ENCODE measurements at regions not wholly inside any gene's neighbourhood (a gene's known extent, or its start where the extent isn't known, plus 50 kb on each side); places are given as distances from the start of the nearest gene placed in this dataset.

DNA sequence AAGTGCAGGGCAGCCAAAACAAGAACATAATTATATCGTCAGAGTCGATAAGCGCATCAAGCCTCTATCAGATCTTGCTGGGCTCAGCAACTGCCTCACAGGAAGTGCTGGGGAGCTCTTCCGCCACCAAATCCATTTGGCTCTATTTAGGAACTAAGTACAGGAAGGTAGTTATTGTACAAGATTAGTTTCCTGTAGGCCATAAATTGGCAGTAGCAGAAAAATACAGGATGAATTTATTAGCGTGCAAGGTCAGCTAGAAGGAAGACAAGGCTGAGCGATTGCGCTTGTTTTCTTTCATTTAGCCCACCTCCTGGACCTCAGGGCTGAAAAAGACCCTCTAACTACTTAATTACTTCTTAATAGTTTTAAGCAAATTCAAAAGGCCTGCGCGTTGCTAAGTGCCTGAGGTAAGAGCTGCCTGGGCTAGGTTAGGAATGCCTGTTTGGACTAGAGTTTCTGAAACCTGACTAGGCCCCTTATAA is 118.5 kb downstream of the IRS2 start (continued):
- no peak for TF ChIP-seq TOX (CRISPR knock-in tag; IDR thresholded peaks at IDR 0.05; ENCODE audit: borderline replicate concordance)

GRCh38 chr13:109667056-109667455 is 119.3 kb downstream of the IRS2 start:
- peak; percentile 93 for ATAC-seq
- TF ChIP-seq ZNF70 (CRISPR knock-in tag; IDR thresholded peaks at IDR 0.05) (no peak), TOX (CRISPR knock-in tag; IDR thresholded peaks at IDR 0.05; ENCODE audit: borderline replicate concordance) (no peak)

DNA sequence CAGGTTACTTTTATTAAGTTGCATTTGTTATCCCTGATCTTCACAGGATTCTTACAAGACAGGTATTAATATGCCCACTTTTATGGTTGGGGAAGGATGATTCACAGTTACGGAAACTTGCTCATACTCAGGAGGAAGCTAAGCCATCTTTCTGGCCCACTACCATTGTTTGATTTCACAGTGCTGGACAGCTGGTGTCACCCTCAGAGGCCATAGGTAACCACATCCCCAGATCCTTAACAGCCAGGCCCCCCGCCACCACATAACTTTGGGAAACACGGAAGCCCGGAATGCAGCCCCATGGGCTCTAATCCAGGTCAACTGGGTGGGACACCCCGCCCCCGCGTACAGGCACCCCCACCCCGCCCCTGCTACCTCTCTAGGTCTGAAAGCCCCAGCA is 119.7 kb downstream of the IRS2 start:
- peak; percentile 48 for ATAC-seq
- no peak for TF ChIP-seq ISL1 (CRISPR knock-in tag; IDR thresholded peaks at IDR 0.05)
- TF ChIP-seq, protein P1, sequence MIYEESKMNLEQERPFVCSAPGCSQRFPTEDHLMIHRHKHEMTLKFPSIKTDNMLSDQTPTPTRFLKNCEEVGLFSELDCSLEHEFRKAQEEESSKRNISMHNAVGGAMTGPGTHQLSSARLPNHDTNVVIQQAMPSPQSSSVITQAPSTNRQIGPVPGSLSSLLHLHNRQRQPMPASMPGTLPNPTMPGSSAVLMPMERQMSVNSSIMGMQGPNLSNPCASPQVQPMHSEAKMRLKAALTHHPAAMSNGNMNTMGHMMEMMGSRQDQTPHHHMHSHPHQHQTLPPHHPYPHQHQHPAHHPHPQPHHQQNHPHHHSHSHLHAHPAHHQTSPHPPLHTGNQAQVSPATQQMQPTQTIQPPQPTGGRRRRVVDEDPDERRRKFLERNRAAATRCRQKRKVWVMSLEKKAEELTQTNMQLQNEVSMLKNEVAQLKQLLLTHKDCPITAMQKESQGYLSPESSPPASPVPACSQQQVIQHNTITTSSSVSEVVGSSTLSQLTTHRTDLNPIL (CRISPR knock-in tag; IDR thresholded peaks at IDR 0.05; ENCODE audit: low read depth) = no peak
- TF ChIP-seq, protein P2, sequence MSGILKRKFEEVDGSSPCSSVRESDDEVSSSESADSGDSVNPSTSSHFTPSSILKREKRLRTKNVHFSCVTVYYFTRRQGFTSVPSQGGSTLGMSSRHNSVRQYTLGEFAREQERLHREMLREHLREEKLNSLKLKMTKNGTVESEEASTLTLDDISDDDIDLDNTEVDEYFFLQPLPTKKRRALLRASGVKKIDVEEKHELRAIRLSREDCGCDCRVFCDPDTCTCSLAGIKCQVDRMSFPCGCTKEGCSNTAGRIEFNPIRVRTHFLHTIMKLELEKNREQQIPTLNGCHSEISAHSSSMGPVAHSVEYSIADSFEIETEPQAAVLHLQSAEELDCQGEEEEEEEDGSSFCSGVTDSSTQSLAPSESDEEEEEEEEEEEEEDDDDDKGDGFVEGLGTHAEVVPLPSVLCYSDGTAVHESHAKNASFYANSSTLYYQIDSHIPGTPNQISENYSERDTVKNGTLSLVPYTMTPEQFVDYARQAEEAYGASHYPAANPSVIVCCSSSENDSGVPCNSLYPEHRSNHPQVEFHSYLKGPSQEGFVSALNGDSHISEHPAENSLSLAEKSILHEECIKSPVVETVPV (CRISPR knock-in tag; IDR thresholded peaks at IDR 0.05) = no peak
- TF ChIP-seq ESRRG (CRISPR knock-in tag; IDR thresholded peaks at IDR 0.05) = no peak
- TF ChIP-seq ZNF8 (CRISPR knock-in tag; IDR thresholded peaks at IDR 0.05) = no peak
- no peak for TF ChIP-seq CSDC2 (CRISPR knock-in tag; IDR thresholded peaks at IDR 0.05)
- TF ChIP-seq TOX (CRISPR knock-in tag; IDR thresholded peaks at IDR 0.05; ENCODE audit: borderline replicate concordance) = no peak
- TF ChIP-seq, protein P3, sequence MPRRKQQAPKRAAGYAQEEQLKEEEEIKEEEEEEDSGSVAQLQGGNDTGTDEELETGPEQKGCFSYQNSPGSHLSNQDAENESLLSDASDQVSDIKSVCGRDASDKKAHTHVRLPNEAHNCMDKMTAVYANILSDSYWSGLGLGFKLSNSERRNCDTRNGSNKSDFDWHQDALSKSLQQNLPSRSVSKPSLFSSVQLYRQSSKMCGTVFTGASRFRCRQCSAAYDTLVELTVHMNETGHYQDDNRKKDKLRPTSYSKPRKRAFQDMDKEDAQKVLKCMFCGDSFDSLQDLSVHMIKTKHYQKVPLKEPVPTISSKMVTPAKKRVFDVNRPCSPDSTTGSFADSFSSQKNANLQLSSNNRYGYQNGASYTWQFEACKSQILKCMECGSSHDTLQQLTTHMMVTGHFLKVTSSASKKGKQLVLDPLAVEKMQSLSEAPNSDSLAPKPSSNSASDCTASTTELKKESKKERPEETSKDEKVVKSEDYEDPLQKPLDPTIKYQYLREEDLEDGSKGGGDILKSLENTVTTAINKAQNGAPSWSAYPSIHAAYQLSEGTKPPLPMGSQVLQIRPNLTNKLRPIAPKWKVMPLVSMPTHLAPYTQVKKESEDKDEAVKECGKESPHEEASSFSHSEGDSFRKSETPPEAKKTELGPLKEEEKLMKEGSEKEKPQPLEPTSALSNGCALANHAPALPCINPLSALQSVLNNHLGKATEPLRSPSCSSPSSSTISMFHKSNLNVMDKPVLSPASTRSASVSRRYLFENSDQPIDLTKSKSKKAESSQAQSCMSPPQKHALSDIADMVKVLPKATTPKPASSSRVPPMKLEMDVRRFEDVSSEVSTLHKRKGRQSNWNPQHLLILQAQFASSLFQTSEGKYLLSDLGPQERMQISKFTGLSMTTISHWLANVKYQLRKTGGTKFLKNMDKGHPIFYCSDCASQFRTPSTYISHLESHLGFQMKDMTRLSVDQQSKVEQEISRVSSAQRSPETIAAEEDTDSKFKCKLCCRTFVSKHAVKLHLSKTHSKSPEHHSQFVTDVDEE (CRISPR knock-in tag; IDR thresholded peaks at IDR 0.05) = no peak
- TF ChIP-seq ZC3H10 (CRISPR knock-in tag; IDR thresholded peaks at IDR 0.05) = no peak
- no peak for TF ChIP-seq ZNF565 (CRISPR knock-in tag; conservative IDR thresholded peaks at IDR 0.05; ENCODE audit: low read depth)
- no peak for TF ChIP-seq PPARA (CRISPR knock-in tag; IDR thresholded peaks at IDR 0.05; ENCODE audit: borderline replicate concordance)
- no peak for TF ChIP-seq GLIS3 (CRISPR knock-in tag; IDR thresholded peaks at IDR 0.05)
- no peak for TF ChIP-seq ZFP30 (CRISPR knock-in tag; IDR thresholded peaks at IDR 0.05)

DNA sequence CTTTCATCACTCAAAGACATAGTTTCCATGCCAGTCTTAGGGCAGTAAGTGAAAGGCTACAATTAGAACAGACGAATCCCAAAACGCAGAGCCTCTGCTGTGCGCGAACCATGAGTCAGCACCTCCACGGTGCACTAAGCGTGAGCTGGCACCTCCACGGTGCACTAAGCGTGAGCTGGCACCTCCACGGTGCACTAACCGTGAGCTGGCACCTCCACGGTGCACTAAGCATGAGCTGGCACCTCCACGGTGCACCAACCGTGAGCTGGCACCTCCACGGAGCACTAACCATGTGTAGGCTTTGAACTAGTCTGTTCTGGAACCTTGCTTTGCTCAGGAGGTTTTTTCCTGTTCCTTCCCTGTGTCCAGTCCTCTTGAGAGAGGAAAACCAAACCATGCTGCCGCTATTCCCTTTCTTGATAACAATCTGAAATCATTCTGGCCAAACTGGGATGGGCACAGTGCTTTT is 120.6 kb downstream of the IRS2 start:
- TF ChIP-seq POU6F1 (CRISPR knock-in tag; IDR thresholded peaks at IDR 0.05; ENCODE audit: borderline replicate concordance, low read depth) (no peak), ZNF565 (CRISPR knock-in tag; conservative IDR thresholded peaks at IDR 0.05; ENCODE audit: low read depth) (no peak), ISL1 (CRISPR knock-in tag; IDR thresholded peaks at IDR 0.05) (no peak), ZFP30 (CRISPR knock-in tag; IDR thresholded peaks at IDR 0.05) (no peak), ESRRG (CRISPR knock-in tag; IDR thresholded peaks at IDR 0.05) (no peak), OSR1 (CRISPR knock-in tag; IDR thresholded peaks at IDR 0.05) (no peak), ARNTL (CRISPR knock-in tag; IDR thresholded peaks at IDR 0.05; ENCODE audit: borderline replicate concordance, low read depth) (no peak), GLIS3 (CRISPR knock-in tag; IDR thresholded peaks at IDR 0.05) (no peak), BACH2 (CRISPR knock-in tag; IDR thresholded peaks at IDR 0.05; ENCODE audit: borderline replicate concordance) (no peak)
- TF ChIP-seq, protein P1 (CRISPR knock-in tag; IDR thresholded peaks at IDR 0.05; ENCODE audit: low read depth) = no peak
- TF ChIP-seq, protein P2 (CRISPR knock-in tag; IDR thresholded peaks at IDR 0.05) = no peak
- no peak for ATAC-seq
